ENCODE measurements at regions not wholly inside any gene's neighbourhood (a gene's known extent, or its start where the extent isn't known, plus 50 kb on each side); places are given as distances from the start of the nearest gene placed in this dataset.

DNA sequence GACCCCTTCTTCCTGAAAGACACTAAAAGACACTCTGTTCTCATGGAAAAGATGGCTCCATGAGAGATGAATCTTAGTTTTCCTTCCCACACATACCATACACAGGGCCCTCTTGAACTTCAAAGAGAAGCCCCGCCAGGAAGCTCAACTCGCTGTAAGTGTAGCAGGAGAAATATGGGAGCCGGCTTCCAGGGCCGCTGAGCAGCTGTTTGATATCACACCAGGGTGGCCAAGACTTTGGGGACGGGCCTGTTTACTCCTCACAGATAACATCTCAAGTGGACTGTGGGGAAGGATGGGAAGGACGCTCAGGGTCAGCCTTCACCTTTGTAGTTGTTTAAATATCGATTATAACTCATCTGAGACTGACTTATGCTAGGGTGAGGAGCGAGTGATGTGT is 235.5 kb upstream of the TBX3 start:
- H3K27ac ChIP-seq (ENCODE audit: low read depth, low read length) = no peak overlapping the region
- peaks cover 0 to 20% (median 3%) of the 10 kb centered on the region in 5 donors for H3K4me1 ChIP-seq (ENCODE audit: control insufficient read depth in 5 of 5, insufficient read depth in 5 of 5, low read length in 5 of 5)
- H3K4me3 ChIP-seq (ENCODE audit: low read depth in 1 of 5, low read length in 5 of 5) = no peak overlapping the region
- peaks cover 0 to 7% (median 4%) of the 10 kb centered on the region in 5 donors for H3K9me3 ChIP-seq (ENCODE audit: control insufficient read depth in 5 of 5, low read length in 5 of 5)
- no peak overlapping the region for H3K9ac ChIP-seq (ENCODE audit: low read length in 5 of 5)
- H3K27me3 ChIP-seq (ENCODE audit: control insufficient read depth in 5 of 5, insufficient read depth in 4 of 5, low read length in 5 of 5) = no peaks in the 10 kb centered on the region
- H3K36me3 ChIP-seq (ENCODE audit: control insufficient read depth in 5 of 5, insufficient read depth in 5 of 5, low read length in 5 of 5) = no peaks in the 10 kb centered on the region

DNA sequence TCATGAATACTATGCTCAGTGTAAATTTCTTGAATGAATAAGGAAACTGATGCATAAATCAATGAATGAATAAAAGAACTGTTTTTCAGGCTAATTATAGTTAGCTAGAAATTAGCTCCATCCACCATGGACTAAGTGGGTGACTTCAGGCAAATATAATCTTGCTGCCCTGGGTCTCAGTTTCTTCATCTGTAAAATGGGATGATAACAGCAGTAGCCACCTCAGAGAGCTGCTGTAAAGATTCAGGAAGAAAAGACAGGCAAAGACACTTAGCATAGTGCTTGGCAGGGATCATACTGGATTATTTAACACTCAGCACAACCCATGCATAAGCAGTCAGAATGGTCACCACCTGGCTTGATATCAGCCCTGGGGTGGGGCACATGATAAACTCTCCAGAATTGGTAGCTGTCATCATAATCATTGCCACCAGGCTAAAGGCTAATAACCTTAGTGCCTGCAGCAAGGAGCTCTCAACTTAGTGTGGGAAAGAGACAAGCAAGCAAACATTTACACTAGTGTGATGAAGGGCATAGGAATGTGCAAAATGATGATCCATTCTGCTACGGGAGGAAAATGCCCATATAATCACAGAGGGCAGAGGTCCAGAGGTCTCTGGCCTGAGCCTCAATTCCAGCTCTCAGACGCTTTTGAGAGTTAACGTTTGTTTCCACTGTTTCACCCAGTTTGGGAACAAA is 234.7 kb upstream of the TBX3 start:
- Histone ChIP-seq H3K9ac (ENCODE audit: low read length in 5 of 5) (no peak overlapping the region), H3K4me1 (ENCODE audit: control insufficient read depth in 5 of 5, insufficient read depth in 5 of 5, low read length in 5 of 5) (peaks cover 0 to 20% (median 3%) of the 10 kb centered on the region in 5 donors), H3K27ac (ENCODE audit: low read depth, low read length) (no peak overlapping the region), H3K27me3 (ENCODE audit: control insufficient read depth in 5 of 5, insufficient read depth in 4 of 5, low read length in 5 of 5) (no peaks in the 10 kb centered on the region), H3K36me3 (ENCODE audit: control insufficient read depth in 5 of 5, insufficient read depth in 5 of 5, low read length in 5 of 5) (no peaks in the 10 kb centered on the region), H3K4me3 (ENCODE audit: low read depth in 1 of 5, low read length in 5 of 5) (no peak overlapping the region), H3K9me3 (ENCODE audit: control insufficient read depth in 5 of 5, low read length in 5 of 5) (peaks cover 0 to 7% (median 4%) of the 10 kb centered on the region in 5 donors)

GRCh38 chr12:114917953-114918352 is 234.0 kb upstream of the TBX3 start:
- H3K9ac ChIP-seq (ENCODE audit: low read length in 5 of 5) = no peak overlapping the region
- no peak overlapping the region for H3K27ac ChIP-seq (ENCODE audit: low read depth, low read length)
- no peaks in the 10 kb centered on the region for H3K36me3 ChIP-seq (ENCODE audit: control insufficient read depth in 5 of 5, insufficient read depth in 5 of 5, low read length in 5 of 5)
- H3K27me3 ChIP-seq (ENCODE audit: control insufficient read depth in 5 of 5, insufficient read depth in 4 of 5, low read length in 5 of 5) = no peaks in the 10 kb centered on the region
- H3K4me1 ChIP-seq (ENCODE audit: control insufficient read depth in 5 of 5, insufficient read depth in 5 of 5, low read length in 5 of 5) = peaks cover 0 to 20% (median 3%) of the 10 kb centered on the region in 5 donors
- H3K4me3 ChIP-seq (ENCODE audit: low read depth in 1 of 5, low read length in 5 of 5) = no peak overlapping the region
- peaks cover 0 to 7% (median 4%) of the 10 kb centered on the region in 5 donors for H3K9me3 ChIP-seq (ENCODE audit: control insufficient read depth in 5 of 5, low read length in 5 of 5)

GRCh38 chr12:114917307-114917706 is 233.3 kb upstream of the TBX3 start:
- Histone ChIP-seq H3K27ac (ENCODE audit: low read depth, low read length) (no peak overlapping the region), H3K27me3 (ENCODE audit: control insufficient read depth in 5 of 5, insufficient read depth in 4 of 5, low read length in 5 of 5) (no peaks in the 10 kb centered on the region), H3K9ac (ENCODE audit: low read length in 5 of 5) (no peak overlapping the region), H3K36me3 (ENCODE audit: control insufficient read depth in 5 of 5, insufficient read depth in 5 of 5, low read length in 5 of 5) (no peaks in the 10 kb centered on the region), H3K9me3 (ENCODE audit: control insufficient read depth in 5 of 5, low read length in 5 of 5) (peaks cover 0 to 7% (median 4%) of the 10 kb centered on the region in 5 donors), H3K4me3 (ENCODE audit: low read depth in 1 of 5, low read length in 5 of 5) (no peak overlapping the region), H3K4me1 (ENCODE audit: control insufficient read depth in 5 of 5, insufficient read depth in 5 of 5, low read length in 5 of 5) (peaks cover 0 to 20% (median 3%) of the 10 kb centered on the region in 5 donors)

DNA sequence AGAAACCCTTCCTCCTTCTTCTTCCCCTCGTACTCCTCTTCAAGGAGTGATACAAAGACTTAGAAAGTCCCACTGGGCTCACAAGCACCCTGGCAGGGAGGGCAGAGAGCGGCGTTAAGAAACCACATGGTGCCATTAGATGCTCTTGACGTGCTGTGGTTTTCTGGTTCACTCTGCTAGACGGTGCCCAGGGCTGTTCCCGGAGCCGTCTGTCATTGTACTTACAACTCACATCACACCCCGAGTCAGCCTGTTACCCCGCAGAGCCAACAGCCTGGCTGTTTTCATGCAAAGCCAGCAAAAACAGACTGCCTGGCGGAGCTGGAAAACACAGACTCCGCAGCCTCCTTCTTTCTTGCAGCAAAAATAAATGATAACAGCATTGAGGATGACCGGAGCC is 232.6 kb upstream of the TBX3 start:
- Histone ChIP-seq H3K9me3 (ENCODE audit: control insufficient read depth in 5 of 5, low read length in 5 of 5) (peaks cover 0 to 7% (median 4%) of the 10 kb centered on the region in 5 donors), H3K4me3 (ENCODE audit: low read depth in 1 of 5, low read length in 5 of 5) (no peak overlapping the region), H3K9ac (ENCODE audit: low read length in 5 of 5) (no peak overlapping the region), H3K4me1 (ENCODE audit: control insufficient read depth in 5 of 5, insufficient read depth in 5 of 5, low read length in 5 of 5) (peaks cover 0 to 14% (median 3%) of the 10 kb centered on the region in 5 donors), H3K27me3 (ENCODE audit: control insufficient read depth in 5 of 5, insufficient read depth in 4 of 5, low read length in 5 of 5) (no peaks in the 10 kb centered on the region), H3K27ac (ENCODE audit: low read depth, low read length) (no peak overlapping the region), H3K36me3 (ENCODE audit: control insufficient read depth in 5 of 5, insufficient read depth in 5 of 5, low read length in 5 of 5) (no peaks in the 10 kb centered on the region)

GRCh38 chr12:114916124-114916523 is 232.1 kb upstream of the TBX3 start:
- Histone ChIP-seq H3K27ac (ENCODE audit: low read depth, low read length) (no peak overlapping the region), H3K27me3 (ENCODE audit: control insufficient read depth in 5 of 5, insufficient read depth in 4 of 5, low read length in 5 of 5) (no peaks in the 10 kb centered on the region), H3K9me3 (ENCODE audit: control insufficient read depth in 5 of 5, low read length in 5 of 5) (peaks cover 0 to 7% (median 4%) of the 10 kb centered on the region in 5 donors), H3K4me1 (ENCODE audit: control insufficient read depth in 5 of 5, insufficient read depth in 5 of 5, low read length in 5 of 5) (peaks cover 0 to 9% (median 3%) of the 10 kb centered on the region in 5 donors), H3K9ac (ENCODE audit: low read length in 5 of 5) (no peak overlapping the region), H3K36me3 (ENCODE audit: control insufficient read depth in 5 of 5, insufficient read depth in 5 of 5, low read length in 5 of 5) (no peaks in the 10 kb centered on the region), H3K4me3 (ENCODE audit: low read depth in 1 of 5, low read length in 5 of 5) (no peak overlapping the region)

DNA sequence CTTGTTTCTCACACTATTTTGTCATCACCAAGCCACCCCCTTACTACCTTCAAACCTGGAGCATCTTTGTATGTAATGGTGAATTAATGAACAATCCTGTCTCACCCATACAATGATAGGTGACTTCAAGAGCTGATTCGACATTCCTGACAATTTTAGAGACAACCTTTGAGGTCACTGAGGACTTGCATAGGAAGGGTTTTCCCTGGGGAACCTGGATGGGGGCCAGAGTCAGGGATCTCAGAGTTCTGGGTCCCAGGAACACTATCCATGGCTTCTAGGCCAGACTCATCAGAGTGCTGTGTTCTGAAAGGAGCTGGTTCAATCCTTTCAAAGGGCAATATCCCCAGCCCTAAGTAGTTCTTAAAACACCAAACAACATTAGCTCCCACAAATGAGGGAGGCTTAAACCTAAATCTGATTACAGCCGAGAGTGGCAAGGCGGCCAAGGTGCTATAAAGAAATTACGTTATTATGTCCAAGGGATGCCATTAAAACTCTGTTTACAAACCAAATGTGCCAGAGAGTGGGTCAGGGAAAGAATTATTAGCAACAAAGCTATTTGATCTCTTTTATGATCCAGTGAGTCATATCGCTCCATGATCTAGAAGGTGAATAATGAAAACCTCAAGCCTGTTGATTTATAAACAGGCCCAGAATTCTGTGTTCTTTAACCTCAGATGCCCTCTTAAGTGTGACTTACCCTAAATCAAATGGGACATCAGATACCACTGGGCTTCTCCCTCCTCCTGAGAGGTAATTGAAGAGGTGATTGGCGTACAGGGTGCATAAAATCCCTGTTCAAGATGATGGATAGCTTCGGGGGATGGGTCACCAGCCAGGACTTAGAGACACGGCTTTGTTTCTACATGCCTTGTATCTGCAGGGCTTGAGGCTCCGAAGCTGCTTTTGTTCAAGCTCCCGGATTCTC is 230.2 kb upstream of the TBX3 start:
- Histone ChIP-seq H3K4me1 (ENCODE audit: control insufficient read depth in 5 of 5, insufficient read depth in 5 of 5, low read length in 5 of 5) (peaks cover 0 to 4% (median 0%) of the 10 kb centered on the region in 5 donors), H3K36me3 (ENCODE audit: control insufficient read depth in 5 of 5, insufficient read depth in 5 of 5, low read length in 5 of 5) (no peaks in the 10 kb centered on the region), H3K4me3 (ENCODE audit: low read depth in 1 of 5, low read length in 5 of 5) (no peak overlapping the region), H3K27ac (ENCODE audit: low read depth, low read length) (no peak overlapping the region), H3K27me3 (ENCODE audit: control insufficient read depth in 5 of 5, insufficient read depth in 4 of 5, low read length in 5 of 5) (no peaks in the 10 kb centered on the region), H3K9me3 (ENCODE audit: control insufficient read depth in 5 of 5, low read length in 5 of 5) (peaks cover 0 to 7% (median 4%) of the 10 kb centered on the region in 5 donors), H3K9ac (ENCODE audit: low read length in 5 of 5) (no peak overlapping the region)

DNA sequence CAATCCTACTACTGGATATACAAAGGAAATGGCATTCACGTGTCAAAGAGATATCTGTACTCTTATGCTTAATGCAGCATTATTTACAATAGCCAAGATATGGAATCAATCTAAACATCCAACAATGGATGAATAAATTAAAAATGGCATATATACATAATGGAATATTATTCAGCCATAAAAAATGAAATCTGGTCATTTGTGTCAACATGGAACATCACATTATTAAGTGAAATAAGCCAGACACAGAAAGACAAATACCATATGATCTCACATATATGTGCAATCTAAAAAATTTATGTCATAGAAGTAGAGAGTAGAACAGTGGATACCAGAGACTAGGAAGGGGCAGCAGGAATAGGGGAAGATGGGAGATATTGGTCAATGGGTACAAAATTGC is 228.8 kb upstream of the TBX3 start:
- no peaks in the 10 kb centered on the region for H3K27me3 ChIP-seq (ENCODE audit: control insufficient read depth in 5 of 5, insufficient read depth in 4 of 5, low read length in 5 of 5)
- H3K36me3 ChIP-seq (ENCODE audit: control insufficient read depth in 5 of 5, insufficient read depth in 5 of 5, low read length in 5 of 5) = no peaks in the 10 kb centered on the region
- peaks cover 0 to 2% (median 0%) of the 10 kb centered on the region in 5 donors for H3K9me3 ChIP-seq (ENCODE audit: control insufficient read depth in 5 of 5, low read length in 5 of 5)
- no peak overlapping the region for H3K9ac ChIP-seq (ENCODE audit: low read length in 5 of 5)
- H3K27ac ChIP-seq (ENCODE audit: low read depth, low read length) = no peak overlapping the region
- peaks cover 0 to 4% (median 0%) of the 10 kb centered on the region in 5 donors for H3K4me1 ChIP-seq (ENCODE audit: control insufficient read depth in 5 of 5, insufficient read depth in 5 of 5, low read length in 5 of 5)
- H3K4me3 ChIP-seq (ENCODE audit: low read depth in 1 of 5, low read length in 5 of 5) = no peak overlapping the region

DNA sequence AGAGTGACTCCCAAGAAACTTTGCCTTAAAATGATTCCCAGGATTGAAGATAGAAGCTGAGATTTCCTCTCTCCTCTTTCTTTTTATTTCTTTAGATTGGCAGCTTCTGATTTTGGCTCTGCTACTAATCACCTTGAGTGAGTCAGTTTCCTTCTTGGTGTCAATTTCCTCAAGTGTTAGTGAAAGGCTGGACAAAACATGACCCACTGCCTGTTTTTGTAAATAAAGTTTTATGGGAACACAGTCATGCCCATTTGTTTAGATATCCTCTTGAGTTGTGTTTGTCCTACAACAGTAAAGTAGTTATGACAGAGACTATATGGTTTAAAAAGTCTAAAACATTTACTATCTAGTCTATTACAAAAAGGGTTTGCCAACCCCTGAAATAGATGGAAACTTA is 227.2 kb upstream of the TBX3 start:
- Histone ChIP-seq H3K4me1 (ENCODE audit: control insufficient read depth in 5 of 5, insufficient read depth in 5 of 5, low read length in 5 of 5) (peaks cover 0 to 4% (median 0%) of the 10 kb centered on the region in 5 donors), H3K9me3 (ENCODE audit: control insufficient read depth in 5 of 5, low read length in 5 of 5) (no peaks in the 10 kb centered on the region), H3K27ac (ENCODE audit: low read depth, low read length) (no peak overlapping the region), H3K36me3 (ENCODE audit: control insufficient read depth in 5 of 5, insufficient read depth in 5 of 5, low read length in 5 of 5) (no peaks in the 10 kb centered on the region), H3K27me3 (ENCODE audit: control insufficient read depth in 5 of 5, insufficient read depth in 4 of 5, low read length in 5 of 5) (no peaks in the 10 kb centered on the region), H3K9ac (ENCODE audit: low read length in 5 of 5) (no peak overlapping the region), H3K4me3 (ENCODE audit: low read depth in 1 of 5, low read length in 5 of 5) (no peak overlapping the region)
